HG02970 (cell line): ENCODE measurements at regions not wholly inside any gene's neighbourhood (a gene's known extent, or its start where the extent isn't known, plus 50 kb on each side); places are given as distances from the start of the nearest gene placed in this dataset.
A peak's percentile ranks its signal among the peaks of the same experiment; 100 is the strongest.
"Not testable (repeated sequence)": the region's sequence is repeated elsewhere in the genome, so short reads cannot be mapped to it uniquely, and the experiment has no call there.

Experiments
- ATAC-seq: cut with Tn5 transposase; IDR thresholded peaks from one replicate; pipeline ENCODE4 v1.9.1; 2021; ENCODE audit warnings: mild to moderate bottlenecking, moderate library complexity, moderate number of reproducible peaks; ENCODE audit not compliant: unreplicated experiment, low FRiP score

GRCh38 chr5:116982035-116982434 lies 407.4 kb upstream of the SEMA6A start:
- ATAC-seq: no peak

- ATAC-seq: no peak
Measured at GRCh38 chr5:116980581-116980980, 406.0 kb upstream of the SEMA6A start.

GRCh38 chr5:116976767-116977166 lies 402.1 kb upstream of the SEMA6A start:
- no peak for ATAC-seq

- no peak for ATAC-seq
Measured at GRCh38 chr5:116971131-116971530, 396.5 kb upstream of the SEMA6A start.

- ATAC-seq: no peak
Measured at GRCh38 chr5:116970318-116970717, 395.7 kb upstream of the SEMA6A start.

- no peak for ATAC-seq
Measured at GRCh38 chr5:116964438-116964837, 389.8 kb upstream of the SEMA6A start.

- ATAC-seq: no peak
Measured at GRCh38 chr5:116961021-116961420, 386.4 kb upstream of the SEMA6A start.

- no peak for ATAC-seq
Measured at GRCh38 chr5:116959843-116960242, 385.2 kb upstream of the SEMA6A start.

- ATAC-seq: no peak
Measured at GRCh38 chr5:116953251-116953930, 378.8 kb upstream of the SEMA6A start.

- ATAC-seq: no peak
Measured at GRCh38 chr5:116951219-116951618, 376.6 kb upstream of the SEMA6A start.

- peak; percentile 98 for ATAC-seq
Measured at GRCh38 chr5:116947691-116948528, 373.3 kb upstream of the SEMA6A start.

- ATAC-seq: not testable (repeated sequence)
Measured at GRCh38 chr5:116945613-116946382, 371.2 kb upstream of the SEMA6A start.

- ATAC-seq: no peak
Measured at GRCh38 chr5:116944183-116944582, 369.6 kb upstream of the SEMA6A start.

GRCh38 chr5:116942622-116943021 lies 368.0 kb upstream of the SEMA6A start:
- ATAC-seq: no peak

- ATAC-seq: no peak
Measured at GRCh38 chr5:116939641-116940040, 365.0 kb upstream of the SEMA6A start.

- ATAC-seq: no peak
Measured at GRCh38 chr5:116938488-116938887, 363.9 kb upstream of the SEMA6A start.

- ATAC-seq: no peak
Measured at GRCh38 chr5:116935561-116936162, 361.0 kb upstream of the SEMA6A start.

- ATAC-seq: no peak
Measured at GRCh38 chr5:116930616-116931015, 356.0 kb upstream of the SEMA6A start.

- ATAC-seq: no peak
Measured at GRCh38 chr5:116923344-116923743, 348.7 kb upstream of the SEMA6A start.

- no peak for ATAC-seq
Measured at GRCh38 chr5:116922532-116922931, 347.9 kb upstream of the SEMA6A start.
